Aorta (tissue), 5 donors: ENCODE measurements at regions not wholly inside any gene's neighbourhood (a gene's known extent, or its start where the extent isn't known, plus 50 kb on each side); places are given as distances from the start of the nearest gene placed in this dataset.

Experiments used
- ATAC-seq: fragments of 200-7000 bp; cut with Tn5 transposase; one replicate; pipeline ENCODE4 v1.9.1; 2022; ENCODE audit warnings: moderate library complexity; ENCODE audit not compliant: low FRiP score
- DNase-seq, 2 donors: peaks; one replicate each; pipeline ENCODE4 v3.0.0-alpha.2; 2020
- H3K27ac ChIP-seq, 2 donors: one replicate each; pipeline ENCODE4 v1.5.1; 2013; ENCODE audit warnings: low read length in 2 of 2, mild to moderate bottlenecking in 2 of 2, moderate library complexity in 2 of 2, control low read depth in 1 of 2, inconsistent platforms in 1 of 2, low read depth in 1 of 2
- H3K27me3 ChIP-seq, 2 donors: one replicate each; pipeline ENCODE4 v1.6.1; 2013; ENCODE audit warnings: control low read depth in 1 of 2, low read length in 1 of 2, mild to moderate bottlenecking in 1 of 2, moderate library complexity in 1 of 2; ENCODE audit not compliant: insufficient read depth in 2 of 2, control insufficient read depth in 1 of 2
- H3K36me3 ChIP-seq, 2 donors: one replicate each; pipeline ENCODE4 v1.6.1; 2013; ENCODE audit warnings: control low read depth in 1 of 2, low read length in 1 of 2, mild to moderate bottlenecking in 1 of 2; ENCODE audit not compliant: insufficient read depth in 2 of 2, control insufficient read depth in 1 of 2
- H3K4me1 ChIP-seq, 2 donors: one replicate each; pipeline ENCODE4 v1.6.1; 2013; ENCODE audit warnings: low read length in 2 of 2, control low read depth in 1 of 2, mild to moderate bottlenecking in 1 of 2, moderate library complexity in 1 of 2; ENCODE audit not compliant: insufficient read depth in 2 of 2, control insufficient read depth in 1 of 2
- H3K4me3 ChIP-seq, 2 donors: one replicate each; pipeline ENCODE4 v1.5.1; 2013; ENCODE audit warnings: low read length in 2 of 2, control low read depth in 1 of 2, mild to moderate bottlenecking in 1 of 2
- H3K9me3 ChIP-seq: one replicate; pipeline ENCODE4 v1.6.1; 2013; ENCODE audit warnings: mild to moderate bottlenecking, low read length; ENCODE audit not compliant: control insufficient read depth
- WGBS, 2 donors: extraction: QIAGEN DNeasy Blood & Tissue Kit; methylation state at CpG; one replicate each; pipeline ENCODE4 v1.1.7; 2013; 5-methylcytosine and 5-hydroxymethylcytosine counted together
- intact Hi-C, 2 donors: fragments of 100-400 bp; cut with DNase I; formaldehyde crosslinking; loops; one replicate each; pipeline versions ENCODE4 v1.14.2 to v1.15.0; 2022
- donor health status: healthy with polysubstance abuse.
- donor health status: Bipolar disorder and iron deficiency.
- donor health status: DM: no; HTN: no; CAD: no.
- donor health status: DM: no; HTN: no; CAD: no.
- donor health status: DM: yes; HTN: yes; CAD: no.

- Histone ChIP-seq H3K4me3 (no peak overlapping the region), H3K9me3 (no peaks in the 10 kb centered on the region), H3K36me3 (no peaks in the 10 kb centered on the region), H3K4me1 (no peaks in the 10 kb centered on the region), H3K27ac (no peak overlapping the region), H3K27me3 (no peaks in the 10 kb centered on the region)
- intact Hi-C loops, result no loop called here
- ATAC-seq, result no peak
- DNase-seq, result no peak
- WGBS, 2 donors, result 76 to 79% methylated on average over 8 of the region's 8 CpGs
Observed at GRCh38 chr2:733495-733894, 56.3 kb upstream of the TMEM18 start.

GRCh38 chr2:733001-733400 is 55.8 kb upstream of the TMEM18 start:
- intact Hi-C loops, result no loop called here
- DNase-seq, result no peak

GRCh38 chr2:731711-732110 is 54.5 kb upstream of the TMEM18 start:
- intact Hi-C loops, result no loop called here
- H3K27ac ChIP-seq, result no peak overlapping the region
- no peaks in the 10 kb centered on the region for H3K9me3 ChIP-seq
- WGBS, 2 donors, result 48 to 83% methylated on average over 10 to 14 of the region's 14 CpGs
- no peaks in the 10 kb centered on the region for H3K27me3 ChIP-seq
- DNase-seq (no peak), ATAC-seq (no peak)
- H3K4me3 ChIP-seq, result no peak overlapping the region
- H3K36me3 ChIP-seq, result no peaks in the 10 kb centered on the region
- H3K4me1 ChIP-seq, result no peaks in the 10 kb centered on the region

More at GRCh38 chr2:733001-733400, 55.8 kb upstream of the TMEM18 start:
- ATAC-seq, result no peak
- WGBS, 2 donors, result 83 to 96% methylated on average over 12 to 20 of the region's 20 CpGs
- Histone ChIP-seq H3K9me3 (no peaks in the 10 kb centered on the region), H3K4me3 (no peak overlapping the region), H3K27me3 (no peaks in the 10 kb centered on the region), H3K27ac (no peak overlapping the region), H3K36me3 (no peaks in the 10 kb centered on the region), H3K4me1 (no peaks in the 10 kb centered on the region)

GRCh38 chr2:729376-729861 is 52.2 kb upstream of the TMEM18 start:
- Histone ChIP-seq H3K27me3 (no peaks in the 10 kb centered on the region), H3K4me1 (no peaks in the 10 kb centered on the region), H3K9me3 (no peaks in the 10 kb centered on the region), H3K4me3 (no peak overlapping the region), H3K27ac (no peak overlapping the region), H3K36me3 (no peaks in the 10 kb centered on the region)
- no peak for DNase-seq
- intact Hi-C loops, result no loop called here
- WGBS, 2 donors, result 43 to 47% methylated on average over 10 of the region's 10 CpGs
- no peak for ATAC-seq

GRCh38 chr2:728165-728564 is 51.0 kb upstream of the TMEM18 start:
- intact Hi-C loops, result no loop called here
- Histone ChIP-seq H3K9me3 (no peaks in the 10 kb centered on the region), H3K36me3 (no peaks in the 10 kb centered on the region), H3K4me1 (no peaks in the 10 kb centered on the region), H3K4me3 (no peak overlapping the region), H3K27ac (no peak overlapping the region), H3K27me3 (no peaks in the 10 kb centered on the region)
- WGBS, 2 donors, result 87 to 90% methylated on average over 1 of the region's 1 CpG
- ATAC-seq (no peak), DNase-seq (no peak)

- WGBS, 2 donors, result 70% methylated on average over 6 of the region's 6 CpGs
- Histone ChIP-seq H3K36me3 (no peaks in the 10 kb centered on the region), H3K4me3 (no peak overlapping the region), H3K9me3 (no peaks in the 10 kb centered on the region), H3K27me3 (no peaks in the 10 kb centered on the region), H3K27ac (no peak overlapping the region), H3K4me1 (no peaks in the 10 kb centered on the region)
- no peak for DNase-seq
- ATAC-seq, result no peak
- intact Hi-C loops, result no loop called here
Observed at GRCh38 chr2:727071-727470, 49.9 kb upstream of the TMEM18 start.
